HEK293 (cell line): ENCODE measurements at regions not wholly inside any gene's neighbourhood (a gene's known extent, or its start where the extent isn't known, plus 50 kb on each side); places are given as distances from the start of the nearest gene placed in this dataset.

Source experiments
- CTCF ChIA-PET: fragments of 350-600 bp; formaldehyde crosslinking; extraction: SDS; loops from one replicate; lab custom pipeline; 2021; ENCODE audit warnings: antibody characterized with exemption; lab: Yijun Ruan, JAX
- POLR2A ChIA-PET: fragments of 300-600 bp; formaldehyde crosslinking; extraction: SDS; loops from one replicate; lab custom pipeline; 2020; ENCODE audit warnings: antibody characterized with exemption, inconsistent platforms; lab: Yijun Ruan, JAX
- H3K27ac ChIP-seq: fragments of 200-500 bp; sonication (Bioruptor generic); 2 replicates; pipeline ENCODE4 v1.5.1; 2014; ENCODE audit warnings: low read depth, low read length, control low read depth, inconsistent platforms; ENCODE audit errors: extremely low read depth
- H3K36me3 ChIP-seq, 2 experiments: fragments of 200-500 bp in 1 of 2; sonication (Bioruptor generic) in 1 of 2; 1 replicate in 1 of 2; 2 replicates in 1 of 2; pipeline ENCODE4 v1.5.1; 2014 to 2017; ENCODE audit warnings: inconsistent platforms in 2 of 2, low read length in 2 of 2; ENCODE audit not compliant: control insufficient read depth in 2 of 2, insufficient read depth in 1 of 2
- H3K4me1 ChIP-seq: fragments of 200-500 bp; sonication (Bioruptor generic); 2 replicates; pipeline ENCODE4 v1.5.1; 2014; ENCODE audit warnings: mild to moderate bottlenecking, low read length, inconsistent platforms; ENCODE audit not compliant: control insufficient read depth, insufficient read depth
- H3K4me3 ChIP-seq: 2 replicates; pipeline ENCODE4 v1.5.1; 2011; ENCODE audit warnings: low read depth, mild to moderate bottlenecking, control low read depth, low read length, moderate library complexity
- H3K9me3 ChIP-seq: fragments of 200-500 bp; sonication (Bioruptor generic); 2 replicates; pipeline ENCODE4 v1.5.1; 2014; ENCODE audit warnings: low read depth, low read length, inconsistent platforms; ENCODE audit not compliant: control insufficient read depth, insufficient read depth
- GLIS2 ChIP-seq: fragments of 450-650 bp; formaldehyde crosslinking; IDR thresholded peaks from 2 replicates; pipeline ENCODE4 v1.5.1; 2016; ENCODE audit warnings: missing biosample characterization, missing genetic modification characterization
- KLF8 ChIP-seq: fragments of 450-650 bp; formaldehyde crosslinking; IDR thresholded peaks from 2 replicates; pipeline ENCODE4 v1.5.1; 2016; ENCODE audit warnings: missing biosample characterization, missing genetic modification characterization
- PRDM1 ChIP-seq: fragments of 450-650 bp; formaldehyde crosslinking; IDR thresholded peaks from 2 replicates; pipeline ENCODE4; 2016; ENCODE audit warnings: missing biosample characterization, missing genetic modification characterization
- REPIN1 ChIP-seq: fragments of 450-650 bp; formaldehyde crosslinking; IDR thresholded peaks from 2 replicates; pipeline ENCODE4 v1.5.1; 2017; ENCODE audit warnings: missing biosample characterization, missing genetic modification characterization, low read depth
- SETDB1 ChIP-seq: IDR thresholded peaks from one replicate; pipeline ENCODE4 v1.6.1; 2017; ENCODE audit warnings: mild to moderate bottlenecking, low read length, moderate library complexity, mixed read lengths; ENCODE audit not compliant: insufficient read length
- ZNF146 ChIP-seq: fragments of 450-650 bp; formaldehyde crosslinking; IDR thresholded peaks from 2 replicates; pipeline ENCODE4 v1.5.1; 2016; ENCODE audit warnings: missing biosample characterization, missing genetic modification characterization
- ZNF157 ChIP-seq: fragments of 450-650 bp; formaldehyde crosslinking; IDR thresholded peaks from 2 replicates; pipeline ENCODE4 v1.5.1; 2016; ENCODE audit warnings: missing biosample characterization, missing genetic modification characterization
- ZNF184 ChIP-seq: fragments of 450-650 bp; IDR thresholded peaks from 2 replicates; pipeline ENCODE4 v1.5.1; 2018; ENCODE audit warnings: missing biosample characterization, mild to moderate bottlenecking, missing genetic modification characterization
- ZNF202 ChIP-seq: fragments of 450-650 bp; formaldehyde crosslinking; IDR thresholded peaks from 2 replicates; pipeline ENCODE4 v1.5.1; 2016; ENCODE audit warnings: missing biosample characterization, missing genetic modification characterization, borderline replicate concordance
- ZNF214 ChIP-seq: fragments of 450-650 bp; formaldehyde crosslinking; IDR thresholded peaks from 2 replicates; pipeline ENCODE4 v1.5.1; 2017; ENCODE audit warnings: missing biosample characterization, mild to moderate bottlenecking, missing genetic modification characterization, borderline replicate concordance
- ZNF239 ChIP-seq: fragments of 450-650 bp; formaldehyde crosslinking; IDR thresholded peaks from 2 replicates; pipeline ENCODE4 v1.5.1; 2016; ENCODE audit warnings: missing biosample characterization, missing genetic modification characterization
- ZNF292 ChIP-seq: fragments of 450-650 bp; formaldehyde crosslinking; IDR thresholded peaks from 2 replicates; pipeline ENCODE4 v1.5.1; 2016; ENCODE audit warnings: low read depth, missing biosample characterization, missing genetic modification characterization, borderline replicate concordance
- ZNF311 ChIP-seq: fragments of 450-650 bp; formaldehyde crosslinking; IDR thresholded peaks from 2 replicates; pipeline ENCODE4 v1.5.1; 2017; ENCODE audit warnings: missing biosample characterization, missing genetic modification characterization, borderline replicate concordance
- ZNF335 ChIP-seq: fragments of 450-650 bp; formaldehyde crosslinking; conservative IDR thresholded peaks from 2 replicates; pipeline ENCODE4 v1.5.1; 2016; ENCODE audit warnings: missing biosample characterization, missing genetic modification characterization
- ZNF426 ChIP-seq: fragments of 450-650 bp; formaldehyde crosslinking; IDR thresholded peaks from 2 replicates; pipeline ENCODE4 v1.5.1; 2017; ENCODE audit warnings: missing biosample characterization, missing genetic modification characterization, mild to moderate bottlenecking, inconsistent platforms, moderate library complexity
- ZNF544 ChIP-seq: fragments of 450-650 bp; formaldehyde crosslinking; IDR thresholded peaks from 2 replicates; pipeline ENCODE4 v1.5.0; 2017; ENCODE audit warnings: missing biosample characterization, missing genetic modification characterization
- ZNF549 ChIP-seq: fragments of 450-650 bp; IDR thresholded peaks from 2 replicates; pipeline ENCODE4 v1.5.1; 2018; ENCODE audit warnings: missing biosample characterization, missing genetic modification characterization, mild to moderate bottlenecking, inconsistent platforms, moderate library complexity
- ZNF596 ChIP-seq: fragments of 450-650 bp; IDR thresholded peaks from 2 replicates; pipeline ENCODE4 v1.5.0; 2018; ENCODE audit warnings: missing biosample characterization, mild to moderate bottlenecking, missing genetic modification characterization, moderate library complexity
- ZNF623 ChIP-seq: fragments of 450-650 bp; formaldehyde crosslinking; IDR thresholded peaks from 2 replicates; pipeline ENCODE4 v1.5.1; 2016; ENCODE audit warnings: missing biosample characterization, missing genetic modification characterization
- ZNF624 ChIP-seq: fragments of 450-650 bp; formaldehyde crosslinking; IDR thresholded peaks from 2 replicates; pipeline ENCODE4 v1.5.1; 2017; ENCODE audit warnings: missing biosample characterization, missing genetic modification characterization
- ZNF654 ChIP-seq: fragments of 450-650 bp; formaldehyde crosslinking; IDR thresholded peaks from 2 replicates; pipeline ENCODE4 v1.5.1; 2016; ENCODE audit warnings: low read depth, missing biosample characterization, missing genetic modification characterization
- ZNF701 ChIP-seq: fragments of 450-650 bp; formaldehyde crosslinking; IDR thresholded peaks from 2 replicates; pipeline ENCODE4 v1.5.1; 2016; ENCODE audit warnings: missing biosample characterization, missing genetic modification characterization
- ZNF776 ChIP-seq: fragments of 450-650 bp; formaldehyde crosslinking; IDR thresholded peaks from 2 replicates; pipeline ENCODE4 v1.5.0; 2017; ENCODE audit warnings: missing biosample characterization, missing genetic modification characterization, borderline replicate concordance
- ZNF843 ChIP-seq: fragments of 450-650 bp; formaldehyde crosslinking; IDR thresholded peaks from 2 replicates; pipeline ENCODE4 v1.5.1; 2016; ENCODE audit warnings: missing biosample characterization, missing genetic modification characterization
- TF ChIP-seq, protein P1 (sequence below): fragments of 450-650 bp; formaldehyde crosslinking; IDR thresholded peaks from 2 replicates; pipeline ENCODE4 v1.5.1; 2016; ENCODE audit warnings: missing biosample characterization, missing genetic modification characterization
- TF ChIP-seq, protein P2 (sequence below): fragments of 450-650 bp; formaldehyde crosslinking; IDR thresholded peaks from 2 replicates; pipeline ENCODE4 v1.5.1; 2017; ENCODE audit warnings: missing biosample characterization, missing genetic modification characterization

DNA sequence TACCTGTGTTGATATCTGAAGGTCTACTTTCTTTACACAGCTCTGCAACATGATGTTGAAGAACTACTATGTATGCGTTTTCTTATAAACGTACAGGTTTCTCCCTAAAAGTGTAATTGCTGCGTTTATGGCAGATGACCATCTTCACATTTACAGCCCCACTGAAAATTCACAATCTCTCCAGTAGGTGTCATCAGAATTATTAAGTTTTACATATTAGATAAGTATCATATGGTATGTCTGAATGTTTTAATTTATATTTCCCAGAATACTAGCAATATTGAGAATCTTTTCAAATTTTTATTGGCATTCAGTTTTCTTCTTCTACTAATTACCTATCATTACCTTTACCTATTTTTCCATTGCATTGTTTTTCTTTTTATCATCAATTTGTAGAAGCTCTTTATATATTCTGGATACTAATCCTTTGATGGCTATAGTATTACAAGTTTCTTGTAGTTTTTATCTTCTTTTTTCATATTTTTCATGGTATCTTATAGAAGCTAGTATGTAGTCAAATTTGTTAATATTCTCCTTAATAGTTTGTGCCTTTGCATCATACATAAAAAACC lies 123.5 kb downstream of the CAPZA3 start:
- ChIA-PET POLR2A (no interaction called here), CTCF (interaction anchor here (0.5 to 2.5 kb wide), 13 partner anchors 12 to 697 kb away, joined by 3 to 13 read pairs (median 3); no protein-coding TSS in a partner anchor)
- Histone ChIP-seq H3K4me1 (no peaks in the 10 kb centered on the region), H3K4me3 (no peak overlapping the region), H3K27ac (no peak overlapping the region), H3K9me3 (no peaks in the 10 kb centered on the region), H3K36me3 (no peaks in the 10 kb centered on the region)
- TF ChIP-seq ZNF623 (tag by site-specific recombination) (no peak), ZNF426 (tag by site-specific recombination) (no peak), ZNF596 (no peak), ZNF335 (no peak), SETDB1 (peak; percentile 37), ZNF843 (tag by site-specific recombination) (no peak), ZNF214 (no peak), ZNF544 (tag by site-specific recombination) (no peak), ZNF654 (peak; percentile 23; the same call in 1 of the 2 replicates), ZNF701 (tag by site-specific recombination) (no peak)

DNA sequence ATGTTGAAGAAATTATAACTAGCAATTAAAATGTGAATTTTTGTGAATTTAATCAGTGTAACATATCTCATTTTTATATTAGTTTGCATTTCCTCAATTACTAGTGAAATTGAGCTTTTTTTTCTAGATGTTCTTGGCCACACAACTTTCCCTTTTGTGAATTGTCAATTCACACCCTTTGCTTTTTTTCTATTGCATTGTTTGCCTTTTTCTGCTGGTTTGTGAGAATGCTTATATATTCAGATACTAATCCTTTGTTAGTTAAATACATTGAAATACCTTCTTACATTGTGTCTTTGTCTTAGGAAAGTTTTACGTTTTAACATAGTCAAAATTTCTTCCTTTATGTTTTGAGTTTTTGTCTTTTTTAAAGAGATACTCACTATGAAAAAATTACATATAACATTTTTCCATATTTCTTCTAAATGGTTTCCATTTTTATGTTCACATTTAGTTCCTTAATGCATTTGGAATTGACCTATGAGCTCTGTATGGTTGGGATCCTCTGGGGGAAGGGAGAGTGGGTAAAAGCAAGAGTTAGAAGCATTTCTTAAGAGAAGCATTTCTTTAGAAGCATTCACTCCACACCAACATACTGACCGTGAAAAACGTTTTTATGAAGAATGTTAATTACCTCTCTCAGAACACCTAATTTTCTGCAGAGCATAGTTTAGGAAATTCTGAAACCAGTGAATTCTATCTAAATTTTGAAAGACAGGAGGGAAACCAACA lies 126.0 kb downstream of the CAPZA3 start:
- no peaks in the 10 kb centered on the region for H3K9me3 ChIP-seq
- CTCF ChIA-PET = interaction anchor here (1.1 kb wide), 1 partner anchor 20 kb away, joined by 3 read pairs; no protein-coding TSS in a partner anchor
- POLR2A ChIA-PET = no interaction called here
- no peaks in the 10 kb centered on the region for H3K36me3 ChIP-seq
- H3K27ac ChIP-seq = no peak overlapping the region
- H3K4me1 ChIP-seq = no peaks in the 10 kb centered on the region
- TF ChIP-seq ZNF776 (tag by site-specific recombination) (no peak), ZNF146 (tag by site-specific recombination) (no peak), ZNF239 (no peak), ZNF292 (tag by site-specific recombination) (no peak), ZNF311 (tag by site-specific recombination) (no peak)
- TF ChIP-seq, protein P1, sequence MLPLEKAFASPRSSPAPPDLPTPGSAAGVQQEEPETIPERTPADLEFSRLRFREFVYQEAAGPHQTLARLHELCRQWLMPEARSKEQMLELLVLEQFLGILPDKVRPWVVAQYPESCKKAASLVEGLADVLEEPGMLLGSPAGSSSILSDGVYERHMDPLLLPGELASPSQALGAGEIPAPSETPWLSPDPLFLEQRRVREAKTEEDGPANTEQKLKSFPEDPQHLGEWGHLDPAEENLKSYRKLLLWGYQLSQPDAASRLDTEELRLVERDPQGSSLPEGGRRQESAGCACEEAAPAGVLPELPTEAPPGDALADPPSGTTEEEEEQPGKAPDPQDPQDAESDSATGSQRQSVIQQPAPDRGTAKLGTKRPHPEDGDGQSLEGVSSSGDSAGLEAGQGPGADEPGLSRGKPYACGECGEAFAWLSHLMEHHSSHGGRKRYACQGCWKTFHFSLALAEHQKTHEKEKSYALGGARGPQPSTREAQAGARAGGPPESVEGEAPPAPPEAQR (tag by site-specific recombination) = no peak
- H3K4me3 ChIP-seq = no peak overlapping the region

DNA sequence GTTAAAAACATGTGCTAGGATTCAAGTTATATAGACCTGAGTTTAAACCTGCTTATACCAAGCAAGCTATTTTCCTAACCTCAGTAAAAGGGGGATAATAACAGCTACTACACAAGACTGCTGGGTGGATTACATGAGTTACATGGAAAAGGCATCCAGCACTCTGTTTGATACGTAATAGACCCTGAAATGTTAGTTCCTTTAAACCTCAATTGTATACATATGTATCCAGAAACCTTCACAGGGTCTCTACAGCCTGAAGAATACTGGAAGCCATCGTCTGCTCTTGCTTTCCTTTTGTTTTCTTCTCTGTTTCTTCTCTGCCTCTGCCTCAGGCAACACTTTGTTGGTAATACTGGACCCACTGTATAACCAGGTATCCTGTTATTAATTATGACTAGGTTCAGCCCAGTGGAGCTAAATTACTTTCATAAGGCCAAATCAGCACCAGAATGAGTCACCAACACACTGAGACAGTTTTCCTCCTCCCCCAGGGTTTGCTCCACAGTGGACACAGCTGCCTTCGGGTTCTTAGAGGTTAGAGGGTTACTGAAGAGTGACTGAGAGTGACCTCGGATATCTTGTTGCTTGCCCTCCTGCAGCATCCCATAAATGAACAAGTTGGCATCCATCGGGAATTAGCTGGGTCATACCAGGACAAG lies 127.1 kb downstream of the CAPZA3 start:
- CTCF ChIA-PET = no interaction called here
- Histone ChIP-seq H3K4me3 (no peak overlapping the region), H3K27ac (no peak overlapping the region), H3K9me3 (no peaks in the 10 kb centered on the region), H3K36me3 (no peaks in the 10 kb centered on the region), H3K4me1 (no peaks in the 10 kb centered on the region)
- POLR2A ChIA-PET = no interaction called here
- TF ChIP-seq ZNF202 (no peak), PRDM1 (tag by site-specific recombination) (no peak), ZNF596 (no peak), REPIN1 (tag by site-specific recombination) (no peak), GLIS2 (tag by site-specific recombination) (no peak), ZNF184 (tag by site-specific recombination) (no peak), ZNF624 (tag by site-specific recombination) (no peak), ZNF157 (no peak), ZNF549 (tag by site-specific recombination) (no peak), KLF8 (tag by site-specific recombination) (no peak)
- TF ChIP-seq, protein P2, sequence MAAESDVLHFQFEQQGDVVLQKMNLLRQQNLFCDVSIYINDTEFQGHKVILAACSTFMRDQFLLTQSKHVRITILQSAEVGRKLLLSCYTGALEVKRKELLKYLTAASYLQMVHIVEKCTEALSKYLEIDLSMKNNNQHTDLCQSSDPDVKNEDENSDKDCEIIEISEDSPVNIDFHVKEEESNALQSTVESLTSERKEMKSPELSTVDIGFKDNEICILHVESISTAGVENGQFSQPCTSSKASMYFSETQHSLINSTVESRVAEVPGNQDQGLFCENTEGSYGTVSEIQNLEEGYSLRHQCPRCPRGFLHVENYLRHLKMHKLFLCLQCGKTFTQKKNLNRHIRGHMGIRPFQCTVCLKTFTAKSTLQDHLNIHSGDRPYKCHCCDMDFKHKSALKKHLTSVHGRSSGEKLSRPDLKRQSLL = no peak
